HEK293 (cell line): ENCODE measurements at regions not wholly inside any gene's neighbourhood (a gene's known extent, or its start where the extent isn't known, plus 50 kb on each side); places are given as distances from the start of the nearest gene placed in this dataset.

Experiments used
- CTCF ChIA-PET: fragments of 350-600 bp; formaldehyde crosslinking; extraction: SDS; loops from one replicate; lab custom pipeline; 2021; ENCODE audit warnings: antibody characterized with exemption; lab: Yijun Ruan, JAX
- POLR2A ChIA-PET: fragments of 300-600 bp; formaldehyde crosslinking; extraction: SDS; loops from one replicate; lab custom pipeline; 2020; ENCODE audit warnings: antibody characterized with exemption, inconsistent platforms; lab: Yijun Ruan, JAX
- H3K27ac ChIP-seq: fragments of 200-500 bp; sonication (Bioruptor generic); 2 replicates; pipeline ENCODE4 v1.5.1; 2014; ENCODE audit warnings: low read depth, low read length, control low read depth, inconsistent platforms; ENCODE audit errors: extremely low read depth
- H3K36me3 ChIP-seq, 2 experiments: fragments of 200-500 bp in 1 of 2; sonication (Bioruptor generic) in 1 of 2; 1 replicate in 1 of 2; 2 replicates in 1 of 2; pipeline ENCODE4 v1.5.1; 2014 to 2017; ENCODE audit warnings: inconsistent platforms in 2 of 2, low read length in 2 of 2; ENCODE audit not compliant: control insufficient read depth in 2 of 2, insufficient read depth in 1 of 2
- H3K4me1 ChIP-seq: fragments of 200-500 bp; sonication (Bioruptor generic); 2 replicates; pipeline ENCODE4 v1.5.1; 2014; ENCODE audit warnings: mild to moderate bottlenecking, low read length, inconsistent platforms; ENCODE audit not compliant: control insufficient read depth, insufficient read depth
- H3K4me3 ChIP-seq: 2 replicates; pipeline ENCODE4 v1.5.1; 2011; ENCODE audit warnings: low read depth, mild to moderate bottlenecking, control low read depth, low read length, moderate library complexity
- H3K9me3 ChIP-seq: fragments of 200-500 bp; sonication (Bioruptor generic); 2 replicates; pipeline ENCODE4 v1.5.1; 2014; ENCODE audit warnings: low read depth, low read length, inconsistent platforms; ENCODE audit not compliant: control insufficient read depth, insufficient read depth
- GLIS2 ChIP-seq: fragments of 450-650 bp; formaldehyde crosslinking; IDR thresholded peaks from 2 replicates; pipeline ENCODE4 v1.5.1; 2016; ENCODE audit warnings: missing biosample characterization, missing genetic modification characterization
- HOXD13 ChIP-seq: sonication (generic); formaldehyde crosslinking; IDR thresholded peaks from 2 replicates; pipeline ENCODE4 v1.8.0; 2022; ENCODE audit warnings: missing genetic modification reagents, borderline replicate concordance
- PRDM1 ChIP-seq: fragments of 450-650 bp; formaldehyde crosslinking; IDR thresholded peaks from 2 replicates; pipeline ENCODE4; 2016; ENCODE audit warnings: missing biosample characterization, missing genetic modification characterization
- SP7 ChIP-seq: fragments of 450-650 bp; formaldehyde crosslinking; IDR thresholded peaks from 2 replicates; pipeline ENCODE4 v1.5.1; 2016; ENCODE audit warnings: missing biosample characterization, missing genetic modification characterization
- TCF7L2 ChIP-seq: IDR thresholded peaks from 2 replicates; pipeline ENCODE4 v1.6.1; 2011; ENCODE audit warnings: low read depth, mild to moderate bottlenecking, inconsistent platforms, low read length, moderate library complexity, borderline replicate concordance
- ZBTB20 ChIP-seq: fragments of 450-650 bp; formaldehyde crosslinking; IDR thresholded peaks from 2 replicates; pipeline ENCODE4 v1.5.1; 2016; ENCODE audit warnings: missing biosample characterization, missing genetic modification characterization
- ZNF311 ChIP-seq: fragments of 450-650 bp; formaldehyde crosslinking; IDR thresholded peaks from 2 replicates; pipeline ENCODE4 v1.5.1; 2017; ENCODE audit warnings: missing biosample characterization, missing genetic modification characterization, borderline replicate concordance
- ZNF610 ChIP-seq: fragments of 450-650 bp; formaldehyde crosslinking; IDR thresholded peaks from 2 replicates; pipeline ENCODE4 v1.5.1; 2016; ENCODE audit warnings: missing biosample characterization, missing genetic modification characterization, borderline replicate concordance
- ZNF624 ChIP-seq: fragments of 450-650 bp; formaldehyde crosslinking; IDR thresholded peaks from 2 replicates; pipeline ENCODE4 v1.5.1; 2017; ENCODE audit warnings: missing biosample characterization, missing genetic modification characterization
- ZNF629 ChIP-seq: fragments of 450-650 bp; formaldehyde crosslinking; IDR thresholded peaks from 2 replicates; pipeline ENCODE4 v1.5.1; 2017; ENCODE audit warnings: missing biosample characterization, missing genetic modification characterization
- ZNF654 ChIP-seq: fragments of 450-650 bp; formaldehyde crosslinking; IDR thresholded peaks from 2 replicates; pipeline ENCODE4 v1.5.1; 2016; ENCODE audit warnings: low read depth, missing biosample characterization, missing genetic modification characterization
- ZNF701 ChIP-seq: fragments of 450-650 bp; formaldehyde crosslinking; IDR thresholded peaks from 2 replicates; pipeline ENCODE4 v1.5.1; 2016; ENCODE audit warnings: missing biosample characterization, missing genetic modification characterization
- ZNF707 ChIP-seq: fragments of 450-650 bp; formaldehyde crosslinking; IDR thresholded peaks from 2 replicates; pipeline ENCODE4 v1.5.1; 2016; ENCODE audit warnings: missing biosample characterization, missing genetic modification characterization
- ZNF776 ChIP-seq: fragments of 450-650 bp; formaldehyde crosslinking; IDR thresholded peaks from 2 replicates; pipeline ENCODE4 v1.5.0; 2017; ENCODE audit warnings: missing biosample characterization, missing genetic modification characterization, borderline replicate concordance
- TF ChIP-seq, protein P1 (sequence below): fragments of 450-650 bp; formaldehyde crosslinking; IDR thresholded peaks from 2 replicates; pipeline ENCODE4 v1.5.1; 2016; ENCODE audit warnings: missing biosample characterization, missing genetic modification characterization
- TF ChIP-seq, protein P2 (sequence below): fragments of 450-650 bp; IDR thresholded peaks from 2 replicates; pipeline ENCODE4 v1.5.1; 2018; ENCODE audit warnings: missing biosample characterization, missing genetic modification characterization
- TF ChIP-seq, protein P3 (sequence below): fragments of 450-650 bp; formaldehyde crosslinking; IDR thresholded peaks from 2 replicates; pipeline ENCODE4; 2016; ENCODE audit warnings: missing biosample characterization, missing genetic modification characterization
- TF ChIP-seq, protein P4 (sequence below): fragments of 450-650 bp; formaldehyde crosslinking; IDR thresholded peaks from 2 replicates; pipeline ENCODE4 v1.5.1; 2016; ENCODE audit warnings: missing biosample characterization, missing genetic modification characterization
- TF ChIP-seq, protein P5 (sequence below): fragments of 450-650 bp; formaldehyde crosslinking; IDR thresholded peaks from 2 replicates; pipeline ENCODE4 v1.5.1; 2017; ENCODE audit warnings: missing biosample characterization, missing genetic modification characterization

DNA sequence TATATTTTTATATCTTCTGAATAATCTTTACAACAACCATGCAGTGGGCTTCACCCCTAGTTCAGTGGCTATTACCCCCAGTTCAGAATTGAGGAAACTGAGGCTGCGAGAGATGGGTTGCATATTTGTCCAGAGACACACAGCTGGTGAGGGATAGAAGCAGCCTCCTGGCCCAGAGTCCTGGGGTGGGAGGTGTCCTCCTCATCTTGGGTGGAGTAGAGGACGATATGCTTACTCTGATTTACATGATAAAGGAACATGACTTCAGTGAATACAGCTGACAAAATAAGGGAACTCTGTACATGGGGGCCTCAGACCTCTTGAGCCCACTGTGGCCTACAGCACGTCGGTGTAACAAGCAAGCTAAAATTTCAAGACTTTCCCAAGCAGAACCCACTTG is 214.7 kb downstream of the FBXO15 start (continued):
- TF ChIP-seq, protein P1, sequence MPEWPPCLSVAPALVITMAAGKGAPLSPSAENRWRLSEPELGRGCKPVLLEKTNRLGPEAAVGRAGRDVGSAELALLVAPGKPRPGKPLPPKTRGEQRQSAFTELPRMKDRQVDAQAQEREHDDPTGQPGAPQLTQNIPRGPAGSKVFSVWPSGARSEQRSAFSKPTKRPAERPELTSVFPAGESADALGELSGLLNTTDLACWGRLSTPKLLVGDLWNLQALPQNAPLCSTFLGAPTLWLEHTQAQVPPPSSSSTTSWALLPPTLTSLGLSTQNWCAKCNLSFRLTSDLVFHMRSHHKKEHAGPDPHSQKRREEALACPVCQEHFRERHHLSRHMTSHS = no peak
- TF ChIP-seq, protein P2, sequence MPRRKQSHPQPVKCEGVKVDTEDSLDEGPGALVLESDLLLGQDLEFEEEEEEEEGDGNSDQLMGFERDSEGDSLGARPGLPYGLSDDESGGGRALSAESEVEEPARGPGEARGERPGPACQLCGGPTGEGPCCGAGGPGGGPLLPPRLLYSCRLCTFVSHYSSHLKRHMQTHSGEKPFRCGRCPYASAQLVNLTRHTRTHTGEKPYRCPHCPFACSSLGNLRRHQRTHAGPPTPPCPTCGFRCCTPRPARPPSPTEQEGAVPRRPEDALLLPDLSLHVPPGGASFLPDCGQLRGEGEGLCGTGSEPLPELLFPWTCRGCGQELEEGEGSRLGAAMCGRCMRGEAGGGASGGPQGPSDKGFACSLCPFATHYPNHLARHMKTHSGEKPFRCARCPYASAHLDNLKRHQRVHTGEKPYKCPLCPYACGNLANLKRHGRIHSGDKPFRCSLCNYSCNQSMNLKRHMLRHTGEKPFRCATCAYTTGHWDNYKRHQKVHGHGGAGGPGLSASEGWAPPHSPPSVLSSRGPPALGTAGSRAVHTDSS = no peak
- no peak for TF ChIP-seq ZNF624 (tag by site-specific recombination)
- TF ChIP-seq ZNF701 (tag by site-specific recombination) = no peak
- no peak for TF ChIP-seq ZBTB20
- no peak for TF ChIP-seq GLIS2 (tag by site-specific recombination)
- TF ChIP-seq TCF7L2 = no peak
- TF ChIP-seq ZNF776 = no peak
- TF ChIP-seq, protein P3, sequence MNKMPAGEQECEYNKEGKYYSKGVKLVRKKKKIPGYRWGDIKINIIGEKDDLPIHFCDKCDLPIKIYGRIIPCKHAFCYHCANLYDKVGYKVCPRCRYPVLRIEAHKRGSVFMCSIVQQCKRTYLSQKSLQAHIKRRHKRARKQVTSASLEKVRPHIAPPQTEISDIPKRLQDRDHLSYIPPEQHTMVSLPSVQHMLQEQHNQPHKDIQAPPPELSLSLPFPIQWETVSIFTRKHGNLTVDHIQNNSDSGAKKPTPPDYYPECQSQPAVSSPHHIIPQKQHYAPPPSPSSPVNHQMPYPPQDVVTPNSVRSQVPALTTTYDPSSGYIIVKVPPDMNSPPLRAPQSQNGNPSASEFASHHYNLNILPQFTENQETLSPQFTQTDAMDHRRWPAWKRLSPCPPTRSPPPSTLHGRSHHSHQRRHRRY = no peak

DNA sequence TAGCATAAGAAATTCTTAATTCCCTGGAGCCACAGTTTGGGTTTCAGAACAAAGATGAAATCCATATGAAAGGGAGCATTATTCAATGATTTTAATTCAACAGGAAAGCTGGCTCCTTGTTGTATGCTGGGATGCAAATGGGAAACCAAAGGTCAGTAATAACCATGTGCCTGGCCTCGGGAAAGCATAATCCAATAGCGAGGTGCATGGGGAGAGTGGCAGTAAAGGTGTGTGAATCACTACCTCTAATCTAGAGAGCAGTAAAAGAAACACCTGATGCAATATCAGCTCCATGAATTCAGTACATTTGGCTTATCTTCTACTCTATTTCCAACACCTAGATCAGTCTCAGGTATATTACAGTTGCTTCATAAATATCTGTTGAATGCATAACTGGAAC is 220.1 kb downstream of the FBXO15 start:
- Histone ChIP-seq H3K9me3 (no peaks in the 10 kb centered on the region), H3K36me3 (no peaks in the 10 kb centered on the region), H3K4me3 (no peak overlapping the region), H3K27ac (no peak overlapping the region), H3K4me1 (no peaks in the 10 kb centered on the region)
- TF ChIP-seq ZNF311 (tag by site-specific recombination) (no peak), HOXD13 (CRISPR knock-in tag) (no peak), ZNF629 (tag by site-specific recombination) (no peak), ZNF654 (tag by site-specific recombination) (no peak), PRDM1 (tag by site-specific recombination) (no peak), ZNF707 (tag by site-specific recombination) (no peak), SP7 (no peak), ZNF610 (tag by site-specific recombination) (no peak), ZNF624 (tag by site-specific recombination) (no peak)
- TF ChIP-seq, protein P4, sequence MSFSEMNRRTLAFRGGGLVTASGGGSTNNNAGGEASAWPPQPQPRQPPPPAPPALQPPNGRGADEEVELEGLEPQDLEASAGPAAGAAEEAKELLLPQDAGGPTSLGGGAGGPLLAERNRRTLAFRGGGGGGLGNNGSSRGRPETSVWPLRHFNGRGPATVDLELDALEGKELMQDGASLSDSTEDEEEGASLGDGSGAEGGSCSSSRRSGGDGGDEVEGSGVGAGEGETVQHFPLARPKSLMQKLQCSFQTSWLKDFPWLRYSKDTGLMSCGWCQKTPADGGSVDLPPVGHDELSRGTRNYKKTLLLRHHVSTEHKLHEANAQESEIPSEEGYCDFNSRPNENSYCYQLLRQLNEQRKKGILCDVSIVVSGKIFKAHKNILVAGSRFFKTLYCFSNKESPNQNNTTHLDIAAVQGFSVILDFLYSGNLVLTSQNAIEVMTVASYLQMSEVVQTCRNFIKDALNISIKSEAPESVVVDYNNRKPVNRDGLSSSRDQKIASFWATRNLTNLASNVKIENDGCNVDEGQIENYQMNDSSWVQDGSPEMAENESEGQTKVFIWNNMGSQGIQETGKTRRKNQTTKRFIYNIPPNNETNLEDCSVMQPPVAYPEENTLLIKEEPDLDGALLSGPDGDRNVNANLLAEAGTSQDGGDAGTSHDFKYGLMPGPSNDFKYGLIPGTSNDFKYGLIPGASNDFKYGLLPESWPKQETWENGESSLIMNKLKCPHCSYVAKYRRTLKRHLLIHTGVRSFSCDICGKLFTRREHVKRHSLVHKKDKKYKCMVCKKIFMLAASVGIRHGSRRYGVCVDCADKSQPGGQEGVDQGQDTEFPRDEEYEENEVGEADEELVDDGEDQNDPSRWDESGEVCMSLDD (tag by site-specific recombination) = no peak
- TF ChIP-seq, protein P5, sequence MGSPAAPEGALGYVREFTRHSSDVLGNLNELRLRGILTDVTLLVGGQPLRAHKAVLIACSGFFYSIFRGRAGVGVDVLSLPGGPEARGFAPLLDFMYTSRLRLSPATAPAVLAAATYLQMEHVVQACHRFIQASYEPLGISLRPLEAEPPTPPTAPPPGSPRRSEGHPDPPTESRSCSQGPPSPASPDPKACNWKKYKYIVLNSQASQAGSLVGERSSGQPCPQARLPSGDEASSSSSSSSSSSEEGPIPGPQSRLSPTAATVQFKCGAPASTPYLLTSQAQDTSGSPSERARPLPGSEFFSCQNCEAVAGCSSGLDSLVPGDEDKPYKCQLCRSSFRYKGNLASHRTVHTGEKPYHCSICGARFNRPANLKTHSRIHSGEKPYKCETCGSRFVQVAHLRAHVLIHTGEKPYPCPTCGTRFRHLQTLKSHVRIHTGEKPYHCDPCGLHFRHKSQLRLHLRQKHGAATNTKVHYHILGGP (tag by site-specific recombination) = no peak
- TF ChIP-seq, protein P3 = no peak
- POLR2A ChIA-PET = no interaction called here
- CTCF ChIA-PET = interaction anchor here (0.6 to 0.7 kb wide), 2 partner anchors 158 to 1171 kb away, joined by 3 read pairs; no protein-coding TSS in a partner anchor
